ENCODE measurements at regions not wholly inside any gene's neighbourhood (a gene's known extent, or its start where the extent isn't known, plus 50 kb on each side); places are given as distances from the start of the nearest gene placed in this dataset.

DNA sequence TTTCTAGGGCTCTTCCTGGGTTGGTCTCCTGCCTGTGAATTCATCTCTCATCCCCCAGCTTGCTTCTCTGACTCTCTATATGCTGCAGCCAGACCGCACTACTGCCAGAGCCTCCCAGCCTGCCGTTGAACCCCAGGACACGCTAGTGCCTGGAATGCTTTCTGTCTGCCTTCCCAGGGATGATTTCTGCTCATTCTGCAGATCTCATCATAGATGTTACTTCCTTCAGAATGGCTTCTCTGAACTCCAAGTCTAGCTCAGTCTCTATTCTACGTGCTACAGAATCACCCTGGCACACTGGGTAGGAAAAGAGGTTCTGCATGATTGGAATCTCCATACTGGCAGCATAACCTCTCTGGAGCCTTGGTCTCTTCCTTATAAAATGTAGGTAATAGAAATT, 94.8 kb upstream of the RAB12 start:
- in situ Hi-C loops (cut with HindIII; ENCODE audit: low sequenced_read_pairs), result no loop called here
- no peak for TF ChIP-seq CTCF (IDR thresholded peaks at IDR 0.05; ENCODE audit: low read depth, low read length)
- DNase-seq (ENCODE audit: low read depth, low spot score), result no peak
- H3K4me3 ChIP-seq (ENCODE audit: low read depth, low read length), result no peak overlapping the region

- in situ Hi-C loops (cut with HindIII; ENCODE audit: low sequenced_read_pairs), result no loop called here
- H3K4me3 ChIP-seq (ENCODE audit: low read depth, low read length), result no peak overlapping the region
These were observed 93.9 kb upstream of the RAB12 start for GRCh38 chr18:8515142-8515865.

DNA sequence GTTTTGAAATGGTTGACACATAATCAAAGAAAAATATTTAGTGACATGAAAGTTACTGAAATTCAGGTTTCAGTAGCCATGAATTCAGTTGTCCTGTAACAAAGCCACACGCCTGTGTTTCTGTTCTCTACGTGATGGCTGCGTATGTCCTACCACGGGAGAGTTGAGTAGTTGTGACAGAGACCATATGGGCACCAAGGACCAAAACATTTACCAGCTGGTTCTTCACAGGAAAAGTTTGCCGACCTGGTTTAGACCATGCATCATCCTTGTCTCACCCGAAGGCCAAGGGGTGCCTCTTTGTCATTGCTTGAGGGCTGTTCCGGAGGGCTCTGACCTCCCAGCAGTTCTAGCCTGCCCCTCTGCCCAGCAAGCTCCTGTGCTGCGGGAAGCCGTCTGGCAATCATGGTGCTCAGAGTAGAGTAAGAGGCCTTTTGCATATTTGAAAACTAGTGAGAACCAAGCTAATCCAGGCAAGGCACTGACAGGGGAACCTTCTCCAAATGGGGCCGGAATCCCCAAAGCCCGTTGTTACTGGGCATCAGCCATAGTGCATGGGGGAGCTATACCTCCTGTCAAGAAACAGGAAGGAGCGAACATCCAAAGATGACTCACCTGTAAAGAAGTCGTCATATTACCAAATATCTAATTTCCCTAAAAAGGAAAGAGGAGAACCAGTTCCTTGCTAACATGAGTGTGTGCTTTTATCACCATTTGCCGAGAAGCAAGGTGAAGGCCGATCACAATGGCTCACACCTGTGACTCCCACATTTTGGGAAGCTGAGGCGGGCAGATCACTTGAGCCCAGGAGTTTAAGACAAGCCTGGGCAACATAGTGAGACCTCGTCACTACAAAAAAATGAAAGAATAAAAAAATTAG, 92.6 kb upstream of the RAB12 start:
- TF ChIP-seq CTCF (IDR thresholded peaks at IDR 0.05; ENCODE audit: low read depth, low read length), result no peak
- DNase-seq (ENCODE audit: low read depth, low spot score), result no peak
- H3K4me3 ChIP-seq (ENCODE audit: low read depth, low read length), result no peak overlapping the region
- in situ Hi-C loops (cut with HindIII; ENCODE audit: low sequenced_read_pairs), result no loop called here

More at GRCh38 chr18:8515142-8515865, 93.9 kb upstream of the RAB12 start:
- no peak for TF ChIP-seq CTCF (IDR thresholded peaks at IDR 0.05; ENCODE audit: low read depth, low read length)
- DNase-seq (ENCODE audit: low read depth, low spot score), result no peak

DNA sequence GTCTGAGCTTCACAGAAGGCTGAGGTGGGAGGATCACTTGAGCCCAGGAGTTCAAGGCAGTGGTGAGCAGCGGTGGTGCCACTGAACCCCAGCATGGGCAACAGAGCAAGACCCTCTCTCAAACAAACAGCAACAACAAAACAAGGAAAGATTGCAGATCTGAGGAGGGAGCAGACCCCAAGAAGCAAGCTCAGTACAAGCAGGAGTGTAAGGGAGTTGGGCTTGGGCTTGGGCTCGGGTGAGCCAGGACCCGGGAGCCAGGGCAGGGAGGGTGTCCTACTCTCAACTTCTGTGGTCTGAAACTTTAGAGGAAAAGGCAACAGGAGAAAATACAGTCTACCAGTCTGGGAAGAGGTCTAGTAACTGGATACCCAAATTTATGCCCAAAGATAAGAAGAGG, 92.0 kb upstream of the RAB12 start:
- in situ Hi-C loops (cut with HindIII; ENCODE audit: low sequenced_read_pairs), result no loop called here
- H3K4me3 ChIP-seq (ENCODE audit: low read depth, low read length), result no peak overlapping the region
- no peak for TF ChIP-seq CTCF (IDR thresholded peaks at IDR 0.05; ENCODE audit: low read depth, low read length)
- DNase-seq (ENCODE audit: low read depth, low spot score), result no peak

GRCh38 chr18:8519102-8519501, 90.1 kb upstream of the RAB12 start:
- in situ Hi-C loops (cut with HindIII; ENCODE audit: low sequenced_read_pairs), result no loop called here
- no peak for TF ChIP-seq CTCF (IDR thresholded peaks at IDR 0.05; ENCODE audit: low read depth, low read length)
- H3K4me3 ChIP-seq (ENCODE audit: low read depth, low read length), result no peak overlapping the region
- no peak for DNase-seq (ENCODE audit: low read depth, low spot score)

DNA sequence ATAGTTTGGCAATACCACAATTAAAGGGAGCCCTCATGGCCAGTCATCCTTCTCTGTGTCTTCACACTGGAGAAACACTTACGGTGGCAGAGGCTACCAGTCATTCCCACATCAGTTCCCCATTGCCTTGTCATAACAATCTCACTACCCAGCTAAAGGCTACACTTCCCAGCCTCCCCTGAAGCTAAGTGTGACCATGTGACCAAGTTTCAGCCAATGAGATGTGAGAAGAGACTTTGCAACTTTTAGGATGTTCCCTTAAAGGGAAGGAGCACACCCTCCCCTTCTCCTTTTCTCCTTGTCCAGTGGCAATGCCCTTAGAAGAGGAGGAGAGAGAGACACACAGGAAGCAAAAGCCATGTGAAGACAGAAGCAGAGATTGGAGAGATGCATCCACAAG, 89.0 kb upstream of the RAB12 start:
- TF ChIP-seq CTCF (IDR thresholded peaks at IDR 0.05; ENCODE audit: low read depth, low read length), result no peak
- in situ Hi-C loops (cut with HindIII; ENCODE audit: low sequenced_read_pairs), result no loop called here
- DNase-seq (ENCODE audit: low read depth, low spot score), result no peak
- H3K4me3 ChIP-seq (ENCODE audit: low read depth, low read length), result no peak overlapping the region

Measured in astrocyte of the spinal cord (primary cell).